ENCODE measurements at regions not wholly inside any gene's neighbourhood (a gene's known extent, or its start where the extent isn't known, plus 50 kb on each side); places are given as distances from the start of the nearest gene placed in this dataset.

- Histone ChIP-seq H3K4me3 (ENCODE audit: low read depth, low read length) (no peak overlapping the region), H3K27ac (no peak overlapping the region), H3K36me3 (replicated peaks) (no peaks in the 10 kb centered on the region), H3K27me3 (replicated peaks) (no peaks in the 10 kb centered on the region)
- no peak for TF ChIP-seq CTCF (IDR thresholded peaks at IDR 0.05; ENCODE audit: low read depth, low read length, missing control alignments)
- no peak for DNase-seq
- in situ Hi-C loops (cut with HindIII; ENCODE audit: low pct_ligation_motif_present, low sequenced_read_pairs), result no loop called here
Observed at GRCh38 chr6:23905133-23905815, 220.7 kb upstream of the NRSN1 start.

GRCh38 chr6:23910420-23910819, 215.6 kb upstream of the NRSN1 start:
- Histone ChIP-seq H3K36me3 (replicated peaks) (no peaks in the 10 kb centered on the region), H3K27ac (no peak overlapping the region), H3K4me3 (ENCODE audit: low read depth, low read length) (no peak overlapping the region), H3K27me3 (replicated peaks) (no peaks in the 10 kb centered on the region)
- no peak for TF ChIP-seq CTCF (IDR thresholded peaks at IDR 0.05; ENCODE audit: low read depth, low read length, missing control alignments)
- in situ Hi-C loops (cut with HindIII; ENCODE audit: low pct_ligation_motif_present, low sequenced_read_pairs), result no loop called here
- no peak for DNase-seq

- no peaks in the 10 kb centered on the region for H3K36me3 ChIP-seq (replicated peaks)
- DNase-seq, result no peak
- H3K27me3 ChIP-seq (replicated peaks), result no peaks in the 10 kb centered on the region
- no peak overlapping the region for H3K4me3 ChIP-seq (ENCODE audit: low read depth, low read length)
- in situ Hi-C loops (cut with HindIII; ENCODE audit: low pct_ligation_motif_present, low sequenced_read_pairs), result no loop called here
- TF ChIP-seq CTCF (IDR thresholded peaks at IDR 0.05; ENCODE audit: low read depth, low read length, missing control alignments), result no peak
- no peak overlapping the region for H3K27ac ChIP-seq
Observed at GRCh38 chr6:23927935-23928334, 198.1 kb upstream of the NRSN1 start.

- Histone ChIP-seq H3K27me3 (replicated peaks) (no peaks in the 10 kb centered on the region), H3K36me3 (replicated peaks) (no peaks in the 10 kb centered on the region), H3K27ac (no peak overlapping the region), H3K4me3 (ENCODE audit: low read depth, low read length) (no peak overlapping the region)
- in situ Hi-C loops (cut with HindIII; ENCODE audit: low pct_ligation_motif_present, low sequenced_read_pairs), result no loop called here
- no peak for DNase-seq
- no peak for TF ChIP-seq CTCF (IDR thresholded peaks at IDR 0.05; ENCODE audit: low read depth, low read length, missing control alignments)
Observed at GRCh38 chr6:23929201-23929600, 196.8 kb upstream of the NRSN1 start.

GRCh38 chr6:23940466-23940865, 185.5 kb upstream of the NRSN1 start:
- TF ChIP-seq CTCF (IDR thresholded peaks at IDR 0.05; ENCODE audit: low read depth, low read length, missing control alignments), result no peak
- no peaks in the 10 kb centered on the region for H3K27me3 ChIP-seq (replicated peaks)
- H3K36me3 ChIP-seq (replicated peaks), result no peaks in the 10 kb centered on the region
- H3K4me3 ChIP-seq (ENCODE audit: low read depth, low read length), result no peak overlapping the region
- H3K27ac ChIP-seq, result no peak overlapping the region
- no peak for DNase-seq
- in situ Hi-C loops (cut with HindIII; ENCODE audit: low pct_ligation_motif_present, low sequenced_read_pairs), result no loop called here

- Histone ChIP-seq H3K36me3 (replicated peaks) (no peaks in the 10 kb centered on the region), H3K27me3 (replicated peaks) (no peaks in the 10 kb centered on the region), H3K4me3 (ENCODE audit: low read depth, low read length) (no peak overlapping the region), H3K27ac (no peak overlapping the region)
- no peak for TF ChIP-seq CTCF (IDR thresholded peaks at IDR 0.05; ENCODE audit: low read depth, low read length, missing control alignments)
- DNase-seq, result no peak
- in situ Hi-C loops (cut with HindIII; ENCODE audit: low pct_ligation_motif_present, low sequenced_read_pairs), result no loop called here
Observed at GRCh38 chr6:23951691-23952090, 174.3 kb upstream of the NRSN1 start.
